ENCODE measurements at regions not wholly inside any gene's neighbourhood (a gene's known extent, or its start where the extent isn't known, plus 50 kb on each side); places are given as distances from the start of the nearest gene placed in this dataset.

DNA sequence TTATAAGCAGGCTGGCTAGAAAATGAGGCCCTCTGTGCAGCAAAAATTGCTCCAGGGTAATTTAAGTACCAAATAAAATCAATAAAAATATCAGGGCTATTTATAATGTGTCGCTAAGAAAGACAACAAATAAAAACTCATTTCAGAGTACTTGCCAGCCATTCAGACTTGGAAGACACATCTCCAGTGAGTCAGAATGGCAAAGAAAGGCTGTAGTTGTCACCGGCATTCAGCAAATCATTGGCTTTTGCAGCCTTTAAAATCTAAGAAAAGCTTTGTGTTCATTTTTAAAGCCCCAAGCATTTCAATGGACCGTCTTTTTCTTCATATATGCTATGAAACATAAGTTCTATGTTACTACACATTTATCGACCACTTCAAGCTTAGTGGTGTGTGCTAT is 141.1 kb upstream of the HNMT start:
- no peak overlapping the region for H2AFZ ChIP-seq (ENCODE audit: low read length)
- H3K9ac ChIP-seq (ENCODE audit: low read length): no peak overlapping the region
- no peaks in the 10 kb centered on the region for H3K9me2 ChIP-seq (ENCODE audit: low read depth, low read length)
- no peak for TF ChIP-seq EZH2 (IDR thresholded peaks at IDR 0.05; ENCODE audit: borderline replicate concordance, low read length)
- TF ChIP-seq, protein P1, sequence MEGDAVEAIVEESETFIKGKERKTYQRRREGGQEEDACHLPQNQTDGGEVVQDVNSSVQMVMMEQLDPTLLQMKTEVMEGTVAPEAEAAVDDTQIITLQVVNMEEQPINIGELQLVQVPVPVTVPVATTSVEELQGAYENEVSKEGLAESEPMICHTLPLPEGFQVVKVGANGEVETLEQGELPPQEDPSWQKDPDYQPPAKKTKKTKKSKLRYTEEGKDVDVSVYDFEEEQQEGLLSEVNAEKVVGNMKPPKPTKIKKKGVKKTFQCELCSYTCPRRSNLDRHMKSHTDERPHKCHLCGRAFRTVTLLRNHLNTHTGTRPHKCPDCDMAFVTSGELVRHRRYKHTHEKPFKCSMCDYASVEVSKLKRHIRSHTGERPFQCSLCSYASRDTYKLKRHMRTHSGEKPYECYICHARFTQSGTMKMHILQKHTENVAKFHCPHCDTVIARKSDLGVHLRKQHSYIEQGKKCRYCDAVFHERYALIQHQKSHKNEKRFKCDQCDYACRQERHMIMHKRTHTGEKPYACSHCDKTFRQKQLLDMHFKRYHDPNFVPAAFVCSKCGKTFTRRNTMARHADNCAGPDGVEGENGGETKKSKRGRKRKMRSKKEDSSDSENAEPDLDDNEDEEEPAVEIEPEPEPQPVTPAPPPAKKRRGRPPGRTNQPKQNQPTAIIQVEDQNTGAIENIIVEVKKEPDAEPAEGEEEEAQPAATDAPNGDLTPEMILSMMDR (IDR thresholded peaks at IDR 0.05; ENCODE audit: low read length): no peak
- H3F3A ChIP-seq (ENCODE audit: insufficient read depth, low read length): no peaks in the 10 kb centered on the region
- no peaks in the 10 kb centered on the region for H3K36me3 ChIP-seq (ENCODE audit: insufficient read depth, low read length)
- H3K27me3 ChIP-seq (ENCODE audit: insufficient read depth, low read length): no peaks in the 10 kb centered on the region
- no peaks in the 10 kb centered on the region for H3K79me2 ChIP-seq (ENCODE audit: insufficient read depth, low read length)
- H3K4me1 ChIP-seq (ENCODE audit: insufficient read depth, low read length, severe bottlenecking): no peaks in the 10 kb centered on the region
- no peak overlapping the region for H3K27ac ChIP-seq (ENCODE audit: low read depth, low read length, poor library complexity, severe bottlenecking)
- H3K4me3 ChIP-seq (ENCODE audit: low read depth, low read length, poor library complexity, severe bottlenecking): no peak overlapping the region
- no peak overlapping the region for H3K4me2 ChIP-seq (ENCODE audit: low read length)
- H4K20me1 ChIP-seq (ENCODE audit: insufficient read depth, low read length): no peaks in the 10 kb centered on the region
- H3K9me3 ChIP-seq (ENCODE audit: low read length): no peaks in the 10 kb centered on the region

DNA sequence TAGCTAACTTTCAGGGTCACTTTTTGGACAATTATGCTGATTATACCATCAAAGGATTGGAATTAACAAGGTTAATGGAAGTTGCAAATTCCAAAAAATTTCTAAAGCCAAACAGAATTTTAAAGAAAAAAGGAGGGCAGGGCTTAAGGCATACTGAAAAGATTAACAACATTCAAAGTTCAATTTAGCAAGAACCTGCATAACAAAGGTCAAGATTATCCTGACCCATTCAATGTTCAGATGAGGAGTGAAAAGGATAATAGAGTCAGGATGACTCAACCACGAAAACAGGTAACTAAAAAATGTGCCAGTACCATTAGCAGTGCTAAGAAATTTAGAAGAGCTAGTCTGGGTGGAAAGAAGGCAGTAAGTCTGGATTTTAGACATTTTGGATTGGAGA is 139.8 kb upstream of the HNMT start:
- no peak for TF ChIP-seq EZH2 (IDR thresholded peaks at IDR 0.05; ENCODE audit: borderline replicate concordance, low read length)
- TF ChIP-seq, protein P1 (IDR thresholded peaks at IDR 0.05; ENCODE audit: low read length): no peak

DNA sequence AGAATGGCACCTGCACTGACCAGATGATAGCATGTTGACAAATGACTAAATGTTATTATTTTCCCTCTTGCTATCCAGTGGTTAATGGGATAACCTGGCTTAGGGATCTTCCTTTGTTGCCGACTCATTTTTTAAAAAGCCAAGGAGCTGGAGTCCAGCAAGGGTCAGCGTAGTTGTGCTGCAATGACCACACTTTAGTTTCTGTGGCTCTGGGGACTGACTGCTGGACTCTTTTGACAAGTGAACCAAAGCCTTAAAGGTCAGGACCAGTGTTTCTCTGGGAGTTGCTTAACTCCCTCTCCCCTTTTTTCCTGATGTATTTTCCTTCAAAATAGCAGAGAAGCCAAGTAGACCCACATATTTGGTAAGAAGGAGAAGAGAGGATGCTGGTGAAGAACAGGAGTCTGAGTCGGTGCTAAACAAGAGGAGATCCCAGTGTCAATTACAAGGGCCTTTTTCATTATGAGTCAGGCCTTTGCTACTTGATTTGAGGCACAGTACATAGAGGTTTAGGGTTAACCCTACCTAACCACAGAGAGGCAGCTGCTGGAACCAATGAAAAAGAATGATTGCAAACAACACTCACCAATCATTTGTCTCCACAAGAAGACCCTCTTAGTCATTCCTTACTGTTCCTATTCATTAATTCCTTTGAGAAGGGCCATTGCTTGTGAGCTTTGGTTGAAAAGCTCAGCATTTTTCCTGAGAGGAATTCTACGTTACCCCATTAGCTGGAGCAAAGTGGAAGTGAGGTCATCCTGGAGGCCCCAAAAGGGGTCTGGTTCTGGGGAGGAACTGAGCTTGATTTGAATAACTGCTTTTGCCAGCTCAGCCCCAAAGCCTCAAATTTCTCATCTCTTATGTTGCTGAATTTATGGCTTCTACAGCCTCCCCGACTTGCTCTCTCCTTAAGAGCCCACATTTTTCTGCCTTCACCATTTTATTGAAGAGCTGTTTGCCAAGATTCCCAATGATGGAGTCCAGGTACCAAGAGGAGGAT is 137.6 kb upstream of the HNMT start:
- no peak overlapping the region for H3K4me2 ChIP-seq (ENCODE audit: low read length)
- no peaks in the 10 kb centered on the region for H3K4me1 ChIP-seq (ENCODE audit: insufficient read depth, low read length, severe bottlenecking)
- H3K27ac ChIP-seq (ENCODE audit: low read depth, low read length, poor library complexity, severe bottlenecking): no peak overlapping the region
- no peaks in the 10 kb centered on the region for H3K79me2 ChIP-seq (ENCODE audit: insufficient read depth, low read length)
- TF ChIP-seq EZH2 (IDR thresholded peaks at IDR 0.05; ENCODE audit: borderline replicate concordance, low read length): no peak
- TF ChIP-seq, protein P1 (IDR thresholded peaks at IDR 0.05; ENCODE audit: low read length): no peak
- H2AFZ ChIP-seq (ENCODE audit: low read length): no peak overlapping the region
- no peak overlapping the region for H3K4me3 ChIP-seq (ENCODE audit: low read depth, low read length, poor library complexity, severe bottlenecking)
- no peaks in the 10 kb centered on the region for H4K20me1 ChIP-seq (ENCODE audit: insufficient read depth, low read length)
- H3K9me2 ChIP-seq (ENCODE audit: low read depth, low read length): no peaks in the 10 kb centered on the region
- no peaks in the 10 kb centered on the region for H3K27me3 ChIP-seq (ENCODE audit: insufficient read depth, low read length)
- H3F3A ChIP-seq (ENCODE audit: insufficient read depth, low read length): no peaks in the 10 kb centered on the region
- no peaks in the 10 kb centered on the region for H3K36me3 ChIP-seq (ENCODE audit: insufficient read depth, low read length)
- no peak overlapping the region for H3K9ac ChIP-seq (ENCODE audit: low read length)
- H3K9me3 ChIP-seq (ENCODE audit: low read length): no peaks in the 10 kb centered on the region

More for the DNA sequence above, 139.8 kb upstream of the HNMT start:
- no peaks in the 10 kb centered on the region for H3K9me3 ChIP-seq (ENCODE audit: low read length)
- H3K9ac ChIP-seq (ENCODE audit: low read length): no peak overlapping the region
- H3K9me2 ChIP-seq (ENCODE audit: low read depth, low read length): no peaks in the 10 kb centered on the region
- H3F3A ChIP-seq (ENCODE audit: insufficient read depth, low read length): no peaks in the 10 kb centered on the region
- no peak overlapping the region for H3K4me2 ChIP-seq (ENCODE audit: low read length)
- no peaks in the 10 kb centered on the region for H3K36me3 ChIP-seq (ENCODE audit: insufficient read depth, low read length)
- no peaks in the 10 kb centered on the region for H4K20me1 ChIP-seq (ENCODE audit: insufficient read depth, low read length)
- H3K4me3 ChIP-seq (ENCODE audit: low read depth, low read length, poor library complexity, severe bottlenecking): no peak overlapping the region
- no peaks in the 10 kb centered on the region for H3K4me1 ChIP-seq (ENCODE audit: insufficient read depth, low read length, severe bottlenecking)
- H3K27ac ChIP-seq (ENCODE audit: low read depth, low read length, poor library complexity, severe bottlenecking): no peak overlapping the region
- no peak overlapping the region for H2AFZ ChIP-seq (ENCODE audit: low read length)
- H3K79me2 ChIP-seq (ENCODE audit: insufficient read depth, low read length): no peaks in the 10 kb centered on the region
- no peaks in the 10 kb centered on the region for H3K27me3 ChIP-seq (ENCODE audit: insufficient read depth, low read length)

Measured in OCI-LY1 (cell line).